GM12878 (cell line): ENCODE measurements at regions not wholly inside any gene's neighbourhood (a gene's known extent, or its start where the extent isn't known, plus 50 kb on each side); places are given as distances from the start of the nearest gene placed in this dataset.
A peak's percentile ranks its signal among the peaks of the same experiment; 100 is the strongest.

Experiments used
- ATAC-seq: fragments of 200-7000 bp; cut with Tn5 transposase; 3 replicates; pipeline ENCODE4 v1.9.1; 2020; ENCODE audit warnings: mild to moderate bottlenecking, moderate library complexity
- BruUV-seq: library from RNA; stranded (reverse); fragments of 400-500 nt; replicated peaks from 2 replicates; lab custom pipeline; 2021; lab: Mats Ljungman, UMichigan
- CTCF ChIA-PET: fragments of 300-600 bp; sonication (Branson Sonifier 250); formaldehyde crosslinking; extraction: SDS; loops from one replicate; lab custom pipeline; 2021; ENCODE audit warnings: inconsistent platforms; lab: Yijun Ruan, JAX
- POLR2A ChIA-PET: fragments of 350-600 bp; formaldehyde crosslinking; extraction: SDS; loops from one replicate; lab custom pipeline; 2021; ENCODE audit warnings: inconsistent platforms; lab: Charles Lee
- RAD21 ChIA-PET: fragments of 300-600 bp; sonication (Branson Sonifier 250); formaldehyde crosslinking; loops from one replicate; lab custom pipeline; 2023; ENCODE audit warnings: antibody characterized with exemption; ENCODE audit not compliant: unreplicated experiment; lab: Charles Lee
- SMC1A ChIA-PET: fragments of 300-600 bp; sonication (Branson Sonifier 250); formaldehyde crosslinking; loops from one replicate; lab custom pipeline; 2023; ENCODE audit not compliant: unreplicated experiment, uncharacterized antibody; lab: Charles Lee
- DNase-seq: peaks from one replicate; pipeline ENCODE4 v3.0.0-alpha.2; 2011; ENCODE audit warnings: low read depth, low spot score
- FAIRE-seq: peaks from 3 replicates; lab custom pipeline; 2011; peaks lifted over from hg19 to GRCh38; lab: Jason Lieb, UNC
- H2AFZ ChIP-seq: 2 replicates; pipeline ENCODE4 v1.6.0; 2011; ENCODE audit warnings: low read depth, low read length, control low read depth; ENCODE audit not compliant: control insufficient read depth
- H3K27ac ChIP-seq: 2 replicates; pipeline ENCODE4 v1.5.1; 2011; ENCODE audit warnings: control low read depth; ENCODE audit not compliant: control insufficient read depth, insufficient read depth
- H3K27me3 ChIP-seq, 2 experiments: replicated peaks in 1 of 2; 2 replicates each; pipeline versions ENCODE4 v1.6.0 to v1.6.1; 2011; ENCODE audit warnings: low read length in 1 of 2; ENCODE audit not compliant: control insufficient read depth in 2 of 2, insufficient read depth in 2 of 2
- H3K36me3 ChIP-seq, 2 experiments: 2 replicates each; pipeline ENCODE4 v1.5.1; 2011; ENCODE audit warnings: low read length in 1 of 2; ENCODE audit not compliant: control insufficient read depth in 2 of 2, insufficient read depth in 2 of 2
- H3K4me1 ChIP-seq: 2 replicates; pipeline ENCODE4 v1.6.1; 2011; ENCODE audit warnings: mild to moderate bottlenecking, low read length, moderate library complexity, mixed read lengths; ENCODE audit not compliant: control insufficient read depth, insufficient read depth
- H3K4me2 ChIP-seq: 2 replicates; pipeline ENCODE4 v1.6.0; 2011; ENCODE audit warnings: control low read depth; ENCODE audit not compliant: control insufficient read depth, insufficient read depth
- H3K4me3 ChIP-seq: fragments of 200-600 bp; sonication (generic); 2 replicates; pipeline ENCODE4 v1.5.1; 2016
- H3K79me2 ChIP-seq: 2 replicates; pipeline ENCODE4 v1.6.0; 2011; ENCODE audit warnings: low read length; ENCODE audit not compliant: control insufficient read depth, insufficient read depth
- H3K9ac ChIP-seq: 2 replicates; pipeline ENCODE4 v1.8.0; 2011; ENCODE audit warnings: low read length, control low read depth, mixed read lengths; ENCODE audit not compliant: control insufficient read depth, insufficient read depth
- H3K9me3 ChIP-seq: replicated peaks from 3 replicates; pipeline ENCODE4 v1.5.1; 2011; ENCODE audit warnings: mild to moderate bottlenecking, low read length; ENCODE audit not compliant: control insufficient read depth, insufficient read depth
- H4K20me1 ChIP-seq: 2 replicates; pipeline ENCODE4 v1.6.0; 2011; ENCODE audit not compliant: control insufficient read depth, insufficient read depth
- CBFB ChIP-seq: IDR thresholded peaks from 2 replicates; pipeline ENCODE4 v1.6.1; 2016; ENCODE audit warnings: antibody characterized with exemption, low read depth
- CEBPB ChIP-seq, 2 experiments: fragments of 150-350 bp in 1 of 2; IDR thresholded peaks; 2 replicates each; pipeline ENCODE4 v1.6.1; 2012 to 2014; ENCODE audit warnings: low read depth in 2 of 2, low read length in 2 of 2, borderline replicate concordance in 1 of 2, inconsistent platforms in 1 of 2
- CREM ChIP-seq: IDR thresholded peaks from 2 replicates; pipeline ENCODE4 v1.6.1; 2014; ENCODE audit warnings: antibody characterized with exemption, low read depth
- EED ChIP-seq: sonication (generic); IDR thresholded peaks from 2 replicates; pipeline ENCODE4 v1.6.1; 2016; ENCODE audit warnings: antibody characterized with exemption, low read depth
- GABPA ChIP-seq: IDR thresholded peaks from 2 replicates; pipeline ENCODE4 v1.6.1; 2014; ENCODE audit warnings: antibody characterized with exemption, low read depth, mild to moderate bottlenecking, inconsistent platforms
- GATAD2B ChIP-seq: fragments of 450-650 bp; conservative IDR thresholded peaks from 2 replicates; pipeline ENCODE4 v1.6.1; 2017; ENCODE audit warnings: low read depth, mild to moderate bottlenecking, moderate library complexity
- IKZF1 ChIP-seq: fragments of 450-650 bp; conservative IDR thresholded peaks from 2 replicates; pipeline ENCODE4 v1.6.1; 2017; ENCODE audit warnings: antibody characterized with exemption, mild to moderate bottlenecking
- IRF4 ChIP-seq: IDR thresholded peaks from 2 replicates; pipeline ENCODE4 v1.6.1; 2011; ENCODE audit warnings: low read depth, low read length
- MEF2B ChIP-seq: fragments of 450-650 bp; IDR thresholded peaks from 2 replicates; pipeline ENCODE4 v1.6.1; 2018; ENCODE audit warnings: mild to moderate bottlenecking, moderate library complexity; ENCODE audit not compliant: partially characterized antibody, poor library complexity, severe bottlenecking
- MYB ChIP-seq: fragments of 150-350 bp; IDR thresholded peaks from 2 replicates; pipeline ENCODE4 v1.6.1; 2014; ENCODE audit warnings: mild to moderate bottlenecking, low read depth, low read length, borderline replicate concordance
- NFIC ChIP-seq: IDR thresholded peaks from 2 replicates; pipeline ENCODE4 v1.6.1; 2012; ENCODE audit warnings: low read depth, mild to moderate bottlenecking, inconsistent platforms, low read length, moderate library complexity
- PML ChIP-seq: IDR thresholded peaks from 2 replicates; pipeline ENCODE4 v1.6.1; 2012; ENCODE audit warnings: low read length, inconsistent platforms
- RUNX3 ChIP-seq: IDR thresholded peaks from 2 replicates; pipeline ENCODE4 v1.6.1; 2012; ENCODE audit warnings: low read length, inconsistent platforms
- SMARCA5 ChIP-seq: fragments of 450-650 bp; IDR thresholded peaks from 2 replicates; pipeline ENCODE4 v1.6.1; 2017; ENCODE audit warnings: mild to moderate bottlenecking
- STAT1 ChIP-seq: fragments of 450-650 bp; conservative IDR thresholded peaks from 2 replicates; pipeline ENCODE4 v1.6.1; 2014; ENCODE audit warnings: antibody characterized with exemption, mild to moderate bottlenecking
- TCF12 ChIP-seq: IDR thresholded peaks from 2 replicates; pipeline ENCODE4 v1.6.1; 2011; ENCODE audit warnings: low read depth, mild to moderate bottlenecking, low read length
- ZBED1 ChIP-seq: IDR thresholded peaks from 2 replicates; pipeline ENCODE4 v1.6.1; 2016; ENCODE audit warnings: borderline replicate concordance
- ZNF24 ChIP-seq: fragments of 450-650 bp; IDR thresholded peaks from 2 replicates; pipeline ENCODE4 v1.6.1; 2017; ENCODE audit warnings: antibody characterized with exemption, mild to moderate bottlenecking
- WGBS: methylation state at CpG from one replicate; pipeline ENCODE4 v1.1.6; 2016; ENCODE audit warnings: low lambda C conversion rate; ENCODE audit not compliant: insufficient replicate concordance, insufficient coverage; ENCODE audit errors: missing lambda C conversion rate; 5-methylcytosine and 5-hydroxymethylcytosine counted together
- in situ Hi-C: fragments of 300-500 bp; cut with MboI; formaldehyde crosslinking; loops from 9 replicates; pipeline ENCODE4 v1.14.3; 2018; ENCODE audit warnings: mixed read lengths
- intact Hi-C: fragments of 100-400 bp; cut with micrococcal nuclease; formaldehyde crosslinking; loops from one replicate; pipeline ENCODE4 v1.14.2; 2022; ENCODE audit not compliant: unreplicated experiment

DNA sequence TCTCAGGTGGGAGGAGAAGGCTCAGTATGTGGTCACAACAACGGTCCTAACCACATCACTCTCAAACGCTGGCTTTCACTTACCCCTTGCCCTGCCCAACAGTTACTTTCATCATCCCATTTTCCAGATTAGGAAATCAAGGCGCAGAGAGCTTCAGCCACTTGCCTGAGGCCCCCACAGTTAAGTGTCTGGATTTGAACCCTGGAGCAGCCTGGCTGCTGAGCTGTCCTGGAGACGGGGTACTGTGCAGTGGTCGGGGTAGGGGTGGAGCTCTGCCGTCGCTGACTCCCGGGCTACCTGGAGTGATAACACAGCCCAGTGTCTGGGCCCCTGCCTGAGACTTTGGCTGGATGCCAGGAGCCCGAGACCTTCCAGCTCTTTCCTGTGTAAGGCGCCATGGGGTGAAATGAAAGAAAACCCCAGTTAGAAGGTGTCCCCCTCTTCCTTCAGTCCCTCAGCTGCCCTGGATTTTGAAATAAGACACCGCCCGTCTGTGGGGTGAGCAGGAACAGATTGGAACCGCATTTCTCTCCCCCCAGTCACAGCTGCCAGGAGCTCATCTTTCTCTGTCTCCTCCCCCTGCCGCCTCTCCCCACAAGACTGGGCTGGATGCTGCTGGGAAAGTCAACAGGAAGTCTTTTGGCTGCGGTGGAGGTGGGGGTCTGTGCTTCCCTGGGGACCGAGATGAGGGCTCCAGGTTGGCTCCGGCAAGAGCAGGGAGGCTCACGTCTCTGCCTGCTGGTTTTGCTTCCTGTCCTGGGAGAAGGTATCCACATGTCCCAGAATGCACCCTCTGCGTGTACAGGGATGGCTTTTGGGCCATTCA, 280.2 kb downstream of the SEC14L1 start:
- ChIA-PET RAD21 (interaction anchor here (0.6 to 1.8 kb wide), 6 partner anchors 9 to 589 kb away, joined by 3 to 17 read pairs (median 4); no protein-coding TSS in a partner anchor), SMC1A (interaction anchor here (0.7 to 2.7 kb wide), 6 partner anchors 9 to 90 kb away, joined by 3 to 13 read pairs (median 6); no protein-coding TSS in a partner anchor), POLR2A (interaction anchor here (0.9 to 1.9 kb wide), 4 partner anchors 9 to 78 kb away, joined by 3 to 6 read pairs (median 4); no protein-coding TSS in a partner anchor), CTCF (interaction anchor here (1.3 to 4.5 kb wide), 4 partner anchors 9 to 89 kb away, joined by 4 to 31 read pairs (median 9); no protein-coding TSS in a partner anchor)
- Histone ChIP-seq H2AFZ (no peak overlapping the region), H3K27ac (peak overlapping the region; percentile 23), H3K4me2 (peak overlapping the region; percentile 84), H3K9ac (0 out of 2 replicates have a peak overlapping the region, but pooled peaks have one; percentile 1), H3K4me1 (peaks cover 28% of the 10 kb centered on the region), H3K9me3 (no peaks in the 10 kb centered on the region), H3K36me3 (peaks cover 2 to 8% of the 10 kb centered on the region in 2 experiments; a peak in 3 of 4 replicates), H4K20me1 (no peaks in the 10 kb centered on the region), H3K27me3 (no peaks in the 10 kb centered on the region), H3K79me2 (peaks cover 4% of the 10 kb centered on the region), H3K4me3 (peak overlapping the region; percentile 32; the same call in 1 of the 2 replicates)
- intact Hi-C loops, result no loop called here
- ATAC-seq (peak; percentile 75), FAIRE-seq (no peak), DNase-seq (no peak)
- TF ChIP-seq IRF4, result 0 out of 2 replicates have a peak, but pooled peaks have one; percentile 14
- TF ChIP-seq MEF2B, result peak; percentile 46
- TF ChIP-seq RUNX3, result peak; percentile 89
- no peak for TF ChIP-seq MYB
- TF ChIP-seq STAT1, result no peak
- TF ChIP-seq EED, result peak; percentile 60; the same call in 1 of the 2 replicates
- TF ChIP-seq TCF12, result peak; percentile 53; the same call in 1 of the 2 replicates
- peak; percentile 76 for TF ChIP-seq SMARCA5
- TF ChIP-seq NFIC, result 0 out of 2 replicates have a peak, but pooled peaks have one; percentile 20
- TF ChIP-seq GABPA, result no peak
- TF ChIP-seq IKZF1, result peak; percentile 17; the same call in 1 of the 2 replicates
- TF ChIP-seq CBFB, result 0 out of 2 replicates have a peak, but pooled peaks have one; percentile 21
- TF ChIP-seq ZBED1, result no peak
- TF ChIP-seq CEBPB (IDR thresholded peaks at IDR 0.05; ENCODE audit: borderline replicate concordance in 1 of 2, low read depth in 2 of 2, low read length in 2 of 2), result no peak
- TF ChIP-seq CREM, result peak; percentile 19; the same call in 1 of the 2 replicates
- TF ChIP-seq GATAD2B, result peak; percentile 20; the same call in 1 of the 2 replicates
- no peak for TF ChIP-seq PML
- no peak for TF ChIP-seq ZNF24
- in situ Hi-C loops, result no loop called here
- WGBS, result 28% methylated on average over 19 of the region's 19 CpGs
- BruUV-seq, result no TSS peak
